ENCODE measurements at regions not wholly inside any gene's neighbourhood (a gene's known extent, or its start where the extent isn't known, plus 50 kb on each side); places are given as distances from the start of the nearest gene placed in this dataset.

GRCh38 chr12:13584541-13584940, 388.0 kb downstream of the EMP1 start:
- Histone ChIP-seq H3K4me2 (no peak overlapping the region), H3K27ac (no peak overlapping the region), H3K79me2 (ENCODE audit: insufficient read depth, low read depth) (no peaks in the 10 kb centered on the region), H3K9ac (no peak overlapping the region), H3K27me3 (ENCODE audit: insufficient read depth, low read depth) (no peaks in the 10 kb centered on the region), H4K20me1 (ENCODE audit: insufficient read depth) (no peaks in the 10 kb centered on the region), H3K36me3 (ENCODE audit: insufficient read depth) (no peaks in the 10 kb centered on the region), H2AFZ (ENCODE audit: low read depth) (no peak overlapping the region), H3K4me3 (IDR thresholded peaks at IDR 0.05; ENCODE audit: insufficient read depth, low read depth, low read length) (no peak overlapping the region), H3K4me1 (ENCODE audit: low read depth, poor library complexity, severe bottlenecking) (no peaks in the 10 kb centered on the region)
- TF ChIP-seq CTCF (conservative IDR thresholded peaks at IDR 0.05; ENCODE audit: low read depth, low read length) = no peak

- Histone ChIP-seq H3K4me3 (IDR thresholded peaks at IDR 0.05; ENCODE audit: insufficient read depth, low read depth, low read length) (no peak overlapping the region), H3K27ac (no peak overlapping the region), H3K9ac (no peak overlapping the region), H3K4me2 (no peak overlapping the region), H3K27me3 (ENCODE audit: insufficient read depth, low read depth) (no peaks in the 10 kb centered on the region), H2AFZ (ENCODE audit: low read depth) (no peak overlapping the region), H4K20me1 (ENCODE audit: insufficient read depth) (no peaks in the 10 kb centered on the region), H3K36me3 (ENCODE audit: insufficient read depth) (no peaks in the 10 kb centered on the region), H3K79me2 (ENCODE audit: insufficient read depth, low read depth) (no peaks in the 10 kb centered on the region), H3K4me1 (ENCODE audit: low read depth, poor library complexity, severe bottlenecking) (no peaks in the 10 kb centered on the region)
- no peak for TF ChIP-seq CTCF (conservative IDR thresholded peaks at IDR 0.05; ENCODE audit: low read depth, low read length)
These were observed 387.1 kb downstream of the EMP1 start for GRCh38 chr12:13583630-13584029.

- Histone ChIP-seq H3K4me2 (no peak overlapping the region), H3K4me1 (ENCODE audit: low read depth, poor library complexity, severe bottlenecking) (no peaks in the 10 kb centered on the region), H3K79me2 (ENCODE audit: insufficient read depth, low read depth) (no peaks in the 10 kb centered on the region), H2AFZ (ENCODE audit: low read depth) (no peak overlapping the region), H3K4me3 (IDR thresholded peaks at IDR 0.05; ENCODE audit: insufficient read depth, low read depth, low read length) (no peak overlapping the region), H3K9ac (no peak overlapping the region), H3K27ac (no peak overlapping the region), H3K27me3 (ENCODE audit: insufficient read depth, low read depth) (no peaks in the 10 kb centered on the region), H3K36me3 (ENCODE audit: insufficient read depth) (no peaks in the 10 kb centered on the region), H4K20me1 (ENCODE audit: insufficient read depth) (no peaks in the 10 kb centered on the region)
- TF ChIP-seq CTCF (conservative IDR thresholded peaks at IDR 0.05; ENCODE audit: low read depth, low read length) = no peak
These were observed 385.9 kb downstream of the EMP1 start for GRCh38 chr12:13582421-13582820.

- Histone ChIP-seq H3K36me3 (ENCODE audit: insufficient read depth) (no peaks in the 10 kb centered on the region), H2AFZ (ENCODE audit: low read depth) (no peak overlapping the region), H4K20me1 (ENCODE audit: insufficient read depth) (no peaks in the 10 kb centered on the region), H3K4me1 (ENCODE audit: low read depth, poor library complexity, severe bottlenecking) (no peaks in the 10 kb centered on the region), H3K9ac (no peak overlapping the region), H3K27ac (no peak overlapping the region), H3K4me3 (IDR thresholded peaks at IDR 0.05; ENCODE audit: insufficient read depth, low read depth, low read length) (no peak overlapping the region), H3K27me3 (ENCODE audit: insufficient read depth, low read depth) (no peaks in the 10 kb centered on the region), H3K4me2 (no peak overlapping the region), H3K79me2 (ENCODE audit: insufficient read depth, low read depth) (no peaks in the 10 kb centered on the region)
- TF ChIP-seq CTCF (conservative IDR thresholded peaks at IDR 0.05; ENCODE audit: low read depth, low read length) = no peak
These were observed 384.5 kb downstream of the EMP1 start for GRCh38 chr12:13581031-13581430.

GRCh38 chr12:13580206-13580605, 383.7 kb downstream of the EMP1 start:
- Histone ChIP-seq H3K27ac (no peak overlapping the region), H3K27me3 (ENCODE audit: insufficient read depth, low read depth) (no peaks in the 10 kb centered on the region), H2AFZ (ENCODE audit: low read depth) (no peak overlapping the region), H3K9ac (no peak overlapping the region), H3K4me2 (no peak overlapping the region), H3K4me1 (ENCODE audit: low read depth, poor library complexity, severe bottlenecking) (no peaks in the 10 kb centered on the region), H4K20me1 (ENCODE audit: insufficient read depth) (no peaks in the 10 kb centered on the region), H3K4me3 (IDR thresholded peaks at IDR 0.05; ENCODE audit: insufficient read depth, low read depth, low read length) (no peak overlapping the region), H3K36me3 (ENCODE audit: insufficient read depth) (no peaks in the 10 kb centered on the region), H3K79me2 (ENCODE audit: insufficient read depth, low read depth) (no peaks in the 10 kb centered on the region)
- TF ChIP-seq CTCF (conservative IDR thresholded peaks at IDR 0.05; ENCODE audit: low read depth, low read length) = no peak
